ENCODE measurements at regions not wholly inside any gene's neighbourhood (a gene's known extent, or its start where the extent isn't known, plus 50 kb on each side); places are given as distances from the start of the nearest gene placed in this dataset.

- H3K36me3 ChIP-seq (ENCODE audit: insufficient read depth, low read length) = no peaks in the 10 kb centered on the region
- no peak overlapping the region for H3K9ac ChIP-seq (ENCODE audit: low read depth, low read length)
These were observed 168.6 kb upstream of the IFNG-AS1 start for GRCh38 chr12:67820694-67821093.

GRCh38 chr12:67822826-67823225 is 166.4 kb upstream of the IFNG-AS1 start:
- Histone ChIP-seq H3K9me3 (ENCODE audit: control insufficient read depth, insufficient read depth, low read length) (no peaks in the 10 kb centered on the region), H3K36me3 (ENCODE audit: insufficient read depth, low read length) (no peaks in the 10 kb centered on the region), H3K9ac (ENCODE audit: low read depth, low read length) (no peak overlapping the region), H3K4me1 (ENCODE audit: insufficient read depth, low read length) (0 out of 2 replicates have a peak, but pooled peaks cover 10% of the 10 kb centered on the region)

More at GRCh38 chr12:67820694-67821093, 168.6 kb upstream of the IFNG-AS1 start:
- Histone ChIP-seq H3K4me1 (ENCODE audit: insufficient read depth, low read length) (no peaks in the 10 kb centered on the region), H3K9me3 (ENCODE audit: control insufficient read depth, insufficient read depth, low read length) (peaks cover 8% of the 10 kb centered on the region; the same call in 1 of the 2 replicates)

DNA sequence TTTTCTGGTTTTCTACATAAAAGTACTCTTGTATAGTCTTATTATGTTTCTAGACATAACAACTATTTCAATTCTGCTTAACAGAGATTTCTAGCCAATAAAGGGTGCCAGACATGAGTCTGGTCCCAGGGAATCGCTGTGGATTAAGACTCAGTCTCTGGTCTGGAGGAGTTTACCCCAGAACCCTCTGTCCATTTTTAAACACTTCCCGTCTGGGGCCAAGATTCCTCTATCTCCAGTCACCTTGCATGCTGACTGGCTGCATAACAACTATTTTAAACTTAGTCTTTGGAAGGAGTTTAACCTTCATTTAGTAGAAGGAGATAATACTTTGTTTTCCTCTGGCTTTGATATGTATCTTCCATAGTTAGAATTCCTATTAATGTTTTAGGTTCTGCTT is 163.1 kb upstream of the IFNG-AS1 start:
- no peak overlapping the region for H3K9ac ChIP-seq (ENCODE audit: low read depth, low read length)

DNA sequence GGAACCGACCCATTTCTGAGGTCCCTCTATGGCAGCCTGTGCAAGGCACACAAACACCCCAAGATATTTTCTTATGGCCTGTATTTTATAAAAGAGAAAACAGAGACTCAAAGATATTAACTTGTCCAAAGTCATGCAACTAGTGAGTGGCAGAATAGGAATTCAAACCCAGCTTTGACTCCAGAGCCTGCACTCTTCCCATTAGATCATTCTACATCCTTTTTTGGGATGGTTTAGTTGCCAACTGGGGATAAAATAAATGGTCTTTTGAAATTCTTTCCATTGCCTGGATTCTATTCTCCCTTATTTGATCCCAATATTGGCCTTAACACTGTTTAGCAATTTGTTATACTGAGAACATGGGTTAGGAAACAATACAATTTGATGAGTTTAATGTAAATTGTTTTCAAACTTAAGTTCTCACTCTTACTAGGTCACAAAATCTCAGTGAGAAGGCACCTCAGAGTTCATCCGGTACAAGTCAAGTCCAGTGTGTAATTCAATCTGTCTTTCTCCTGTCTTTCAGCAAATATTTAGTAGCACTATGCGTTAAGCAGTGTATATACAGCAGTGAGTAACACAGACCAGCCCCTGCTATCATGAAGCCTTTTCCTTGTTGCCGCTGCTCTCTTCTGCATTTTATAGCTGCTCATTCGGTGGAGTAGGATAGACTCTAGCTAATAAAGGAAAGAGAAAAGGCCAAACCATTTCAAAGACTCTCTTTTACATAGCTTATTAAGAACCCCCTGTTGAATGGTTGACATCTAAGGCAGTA is 162.1 kb upstream of the IFNG-AS1 start:
- Histone ChIP-seq H3K9me3 (ENCODE audit: control insufficient read depth, insufficient read depth, low read length) (no peaks in the 10 kb centered on the region), H3K4me1 (ENCODE audit: insufficient read depth, low read length) (0 out of 2 replicates have a peak, but pooled peaks cover 11% of the 10 kb centered on the region), H3K9ac (ENCODE audit: low read depth, low read length) (no peak overlapping the region), H3K36me3 (ENCODE audit: insufficient read depth, low read length) (no peaks in the 10 kb centered on the region)

More for the DNA sequence above, 163.1 kb upstream of the IFNG-AS1 start:
- no peaks in the 10 kb centered on the region for H3K36me3 ChIP-seq (ENCODE audit: insufficient read depth, low read length)
- H3K4me1 ChIP-seq (ENCODE audit: insufficient read depth, low read length) = 0 out of 2 replicates have a peak, but pooled peaks cover 11% of the 10 kb centered on the region
- no peaks in the 10 kb centered on the region for H3K9me3 ChIP-seq (ENCODE audit: control insufficient read depth, insufficient read depth, low read length)

DNA sequence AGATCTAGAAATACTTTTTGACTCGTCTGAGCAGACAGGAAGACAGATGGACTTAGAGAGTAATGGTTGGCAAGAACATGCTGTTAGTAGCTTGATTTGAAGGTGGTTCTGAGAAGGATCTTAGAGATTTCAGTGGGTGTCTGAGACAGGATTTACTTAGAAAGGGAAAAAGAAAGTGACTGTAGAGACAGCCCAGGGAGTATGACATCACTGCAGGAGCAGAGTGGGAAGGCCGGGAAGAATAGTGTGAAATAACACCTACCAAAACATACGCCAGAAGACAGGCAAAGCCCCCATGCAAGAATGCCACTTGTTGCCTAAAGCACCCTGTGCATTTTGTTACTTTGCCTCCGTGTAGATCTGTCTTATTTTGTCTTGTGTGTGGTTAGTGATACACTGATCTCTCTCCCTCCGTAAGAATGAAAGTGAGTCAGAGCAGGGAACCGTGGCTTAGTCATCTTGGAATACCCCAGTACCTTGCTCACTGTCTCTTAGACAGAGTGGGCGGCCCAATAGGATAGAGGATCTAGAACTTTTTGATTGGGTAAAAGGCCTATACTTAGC is 161.3 kb upstream of the IFNG-AS1 start:
- Histone ChIP-seq H3K4me1 (ENCODE audit: insufficient read depth, low read length) (0 out of 2 replicates have a peak, but pooled peaks cover 11% of the 10 kb centered on the region), H3K9me3 (ENCODE audit: control insufficient read depth, insufficient read depth, low read length) (no peaks in the 10 kb centered on the region), H3K9ac (ENCODE audit: low read depth, low read length) (no peak overlapping the region; the same call in 1 of the 2 replicates), H3K36me3 (ENCODE audit: insufficient read depth, low read length) (no peaks in the 10 kb centered on the region)

GRCh38 chr12:67829896-67830295 is 159.4 kb upstream of the IFNG-AS1 start:
- Histone ChIP-seq H3K4me1 (ENCODE audit: insufficient read depth, low read length) (0 out of 2 replicates have a peak, but pooled peaks cover 11% of the 10 kb centered on the region), H3K9me3 (ENCODE audit: control insufficient read depth, insufficient read depth, low read length) (no peaks in the 10 kb centered on the region), H3K36me3 (ENCODE audit: insufficient read depth, low read length) (no peaks in the 10 kb centered on the region), H3K9ac (ENCODE audit: low read depth, low read length) (no peak overlapping the region)

- 0 out of 2 replicates have a peak, but pooled peaks cover 8% of the 10 kb centered on the region for H3K4me1 ChIP-seq (ENCODE audit: insufficient read depth, low read length)
- H3K9me3 ChIP-seq (ENCODE audit: control insufficient read depth, insufficient read depth, low read length) = no peaks in the 10 kb centered on the region
- H3K36me3 ChIP-seq (ENCODE audit: insufficient read depth, low read length) = no peaks in the 10 kb centered on the region
- H3K9ac ChIP-seq (ENCODE audit: low read depth, low read length) = no peak overlapping the region
These were observed 157.1 kb upstream of the IFNG-AS1 start for GRCh38 chr12:67832155-67832554.

DNA sequence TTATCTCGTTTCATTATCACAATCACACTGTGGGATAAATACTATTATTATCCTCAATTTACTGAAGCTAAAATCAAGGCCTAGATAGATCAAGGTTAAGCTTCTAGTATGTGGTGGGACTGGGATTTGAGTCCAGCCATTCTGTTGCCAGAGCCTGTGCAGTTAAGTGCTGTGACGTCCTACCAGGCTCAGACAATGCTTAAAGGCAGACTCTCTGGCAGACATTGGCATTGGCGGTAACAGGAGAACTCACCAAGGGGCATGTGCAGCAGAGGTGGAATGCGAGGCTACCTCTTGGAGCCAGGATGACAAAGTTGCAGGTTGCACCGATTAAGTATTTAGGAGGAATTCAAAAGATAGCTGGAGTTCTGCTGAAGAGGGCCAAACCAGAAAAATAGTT is 155.6 kb upstream of the IFNG-AS1 start:
- Histone ChIP-seq H3K9me3 (ENCODE audit: control insufficient read depth, insufficient read depth, low read length) (no peaks in the 10 kb centered on the region), H3K36me3 (ENCODE audit: insufficient read depth, low read length) (no peaks in the 10 kb centered on the region), H3K4me1 (ENCODE audit: insufficient read depth, low read length) (no peaks in the 10 kb centered on the region), H3K9ac (ENCODE audit: low read depth, low read length) (no peak overlapping the region)

DNA sequence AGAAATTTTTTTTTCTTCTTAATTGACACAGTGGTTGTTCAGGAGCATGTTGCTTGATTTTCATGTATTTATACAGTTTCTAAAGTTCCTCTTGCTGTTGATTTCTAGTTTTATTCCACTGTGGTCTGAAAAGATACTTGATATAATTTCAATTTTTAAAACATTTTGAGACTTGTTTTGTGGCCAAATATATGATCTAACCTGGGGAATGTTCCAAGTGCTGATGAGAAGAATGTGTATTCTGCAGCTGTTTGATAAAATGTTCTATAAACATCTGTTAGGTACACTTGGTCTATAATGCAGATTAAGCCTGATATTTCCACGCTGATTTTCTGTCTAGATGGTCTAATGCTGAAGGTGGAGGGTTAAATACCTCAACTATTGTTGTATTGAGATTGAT is 151.4 kb upstream of the IFNG-AS1 start:
- Histone ChIP-seq H3K4me1 (ENCODE audit: insufficient read depth, low read length) (no peaks in the 10 kb centered on the region), H3K36me3 (ENCODE audit: insufficient read depth, low read length) (no peaks in the 10 kb centered on the region), H3K9ac (ENCODE audit: low read depth, low read length) (no peak overlapping the region), H3K9me3 (ENCODE audit: control insufficient read depth, insufficient read depth, low read length) (no peaks in the 10 kb centered on the region)

GRCh38 chr12:67842124-67842523 is 147.1 kb upstream of the IFNG-AS1 start:
- Histone ChIP-seq H3K9me3 (ENCODE audit: control insufficient read depth, insufficient read depth, low read length) (no peaks in the 10 kb centered on the region), H3K4me1 (ENCODE audit: insufficient read depth, low read length) (no peaks in the 10 kb centered on the region), H3K36me3 (ENCODE audit: insufficient read depth, low read length) (no peaks in the 10 kb centered on the region), H3K9ac (ENCODE audit: low read depth, low read length) (no peak overlapping the region)

- H3K9ac ChIP-seq (ENCODE audit: low read depth, low read length) = no peak overlapping the region
- no peaks in the 10 kb centered on the region for H3K9me3 ChIP-seq (ENCODE audit: control insufficient read depth, insufficient read depth, low read length)
- no peaks in the 10 kb centered on the region for H3K4me1 ChIP-seq (ENCODE audit: insufficient read depth, low read length)
- H3K36me3 ChIP-seq (ENCODE audit: insufficient read depth, low read length) = no peaks in the 10 kb centered on the region
These were observed 146.0 kb upstream of the IFNG-AS1 start for GRCh38 chr12:67843257-67843656.

- Histone ChIP-seq H3K9ac (ENCODE audit: low read depth, low read length) (no peak overlapping the region), H3K36me3 (ENCODE audit: insufficient read depth, low read length) (no peaks in the 10 kb centered on the region), H3K9me3 (ENCODE audit: control insufficient read depth, insufficient read depth, low read length) (peaks cover 4% of the 10 kb centered on the region), H3K4me1 (ENCODE audit: insufficient read depth, low read length) (no peaks in the 10 kb centered on the region)
These were observed 136.5 kb upstream of the IFNG-AS1 start for GRCh38 chr12:67852701-67853100.

DNA sequence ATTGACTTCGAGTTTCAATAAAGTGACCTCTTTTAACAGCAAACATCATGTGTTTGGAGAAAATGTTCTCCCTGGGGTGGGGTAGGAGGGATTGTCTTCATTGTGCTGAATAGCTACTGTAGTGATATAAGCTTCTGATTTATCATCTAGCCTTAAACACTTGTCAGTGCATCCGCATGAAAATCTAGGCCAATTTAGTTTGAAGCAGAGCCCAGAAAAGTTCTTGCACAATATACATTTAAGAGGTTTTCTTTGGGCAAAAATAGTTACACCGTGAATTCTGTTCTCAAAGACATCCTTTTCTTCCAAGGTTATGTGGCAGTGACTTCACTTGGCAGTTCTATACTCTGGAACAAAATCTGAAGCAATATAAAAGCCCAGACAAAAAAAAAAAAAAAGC is 136.0 kb upstream of the IFNG-AS1 start:
- H3K9ac ChIP-seq (ENCODE audit: low read depth, low read length) = no peak overlapping the region
- no peaks in the 10 kb centered on the region for H3K36me3 ChIP-seq (ENCODE audit: insufficient read depth, low read length)
- no peaks in the 10 kb centered on the region for H3K4me1 ChIP-seq (ENCODE audit: insufficient read depth, low read length)
- peaks cover 4% of the 10 kb centered on the region for H3K9me3 ChIP-seq (ENCODE audit: control insufficient read depth, insufficient read depth, low read length)

DNA sequence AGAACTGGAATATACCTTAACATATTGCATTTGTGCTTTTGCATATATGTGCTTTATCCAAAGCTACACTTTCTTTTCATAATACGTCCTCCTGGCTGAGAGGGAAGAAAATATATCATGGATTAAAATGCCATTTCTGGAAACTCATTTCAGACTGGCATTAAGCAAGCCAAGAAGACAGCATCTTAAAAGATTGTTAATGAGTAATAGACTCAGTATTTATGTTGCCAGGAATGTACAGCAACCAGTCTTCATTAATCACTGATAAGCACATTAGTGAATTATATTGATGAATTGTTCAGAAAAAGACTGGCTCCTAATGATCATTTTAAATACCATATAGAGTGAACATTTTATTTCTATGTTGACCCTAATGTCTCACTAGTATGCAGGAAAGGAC is 134.9 kb upstream of the IFNG-AS1 start:
- peaks cover 4% of the 10 kb centered on the region for H3K9me3 ChIP-seq (ENCODE audit: control insufficient read depth, insufficient read depth, low read length)
- H3K4me1 ChIP-seq (ENCODE audit: insufficient read depth, low read length) = no peaks in the 10 kb centered on the region
- no peak overlapping the region for H3K9ac ChIP-seq (ENCODE audit: low read depth, low read length)
- H3K36me3 ChIP-seq (ENCODE audit: insufficient read depth, low read length) = no peaks in the 10 kb centered on the region

DNA sequence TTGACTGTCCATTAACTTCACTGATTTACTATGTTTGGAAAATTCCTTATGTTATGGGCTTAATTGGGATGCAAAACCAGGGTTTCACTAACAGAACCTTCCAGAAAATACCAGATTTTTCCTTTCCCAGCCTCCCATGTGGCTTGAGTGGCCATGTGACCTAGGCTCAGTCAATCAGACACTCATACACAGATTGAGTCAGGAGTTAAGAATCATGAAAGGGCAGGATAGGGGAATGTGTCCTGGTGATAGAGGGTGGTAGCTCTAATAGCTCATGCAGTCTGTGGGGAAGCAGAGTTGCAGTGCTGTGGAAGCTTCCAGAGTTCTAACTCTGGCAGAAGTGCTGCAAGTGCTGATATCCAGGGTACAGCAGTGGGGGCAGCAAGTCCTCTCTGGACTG is 134.1 kb upstream of the IFNG-AS1 start:
- Histone ChIP-seq H3K9ac (ENCODE audit: low read depth, low read length) (no peak overlapping the region), H3K9me3 (ENCODE audit: control insufficient read depth, insufficient read depth, low read length) (no peaks in the 10 kb centered on the region; the same call in none of the 2 replicates), H3K36me3 (ENCODE audit: insufficient read depth, low read length) (no peaks in the 10 kb centered on the region), H3K4me1 (ENCODE audit: insufficient read depth, low read length) (no peaks in the 10 kb centered on the region)
